ENCODE measurements at regions not wholly inside any gene's neighbourhood (a gene's known extent, or its start where the extent isn't known, plus 50 kb on each side); places are given as distances from the start of the nearest gene placed in this dataset.

DNA sequence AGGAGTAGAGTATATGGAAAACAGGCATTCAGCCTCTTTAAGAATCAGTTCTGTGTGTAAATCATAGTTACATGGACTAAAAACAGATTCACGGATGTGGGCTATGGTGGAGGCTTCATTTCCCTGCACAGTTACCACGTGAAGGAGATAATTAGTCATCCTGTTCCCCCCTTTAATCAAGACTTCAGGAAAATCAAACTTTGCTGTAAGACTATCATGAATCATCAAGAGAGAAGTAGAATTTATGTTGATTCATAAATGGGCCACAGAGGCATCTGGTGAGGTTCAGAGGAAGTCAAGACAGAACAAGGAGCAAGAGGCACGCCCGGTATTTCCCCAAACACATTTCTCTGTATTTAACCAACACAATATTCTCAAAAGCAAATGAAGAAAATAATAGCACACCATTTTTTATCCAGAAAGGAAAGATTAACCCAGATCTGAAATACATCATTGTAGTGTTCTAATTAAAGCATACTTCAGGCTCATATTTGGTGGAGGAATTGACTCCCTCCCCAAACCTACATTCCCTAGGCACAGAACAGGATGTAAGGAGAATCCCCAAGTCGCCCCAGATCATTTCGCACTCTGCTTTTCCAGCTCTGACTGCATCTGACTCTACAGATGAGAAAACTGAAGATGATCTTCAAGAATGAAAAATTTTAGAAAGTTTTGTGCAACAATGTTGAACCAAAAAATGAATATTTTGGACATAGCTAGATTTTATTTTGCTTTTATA lies 175.8 kb upstream of the GAS1 start:
- TF ChIP-seq POLR2A (IDR thresholded peaks at IDR 0.05): no peak
- TF ChIP-seq, protein P1, sequence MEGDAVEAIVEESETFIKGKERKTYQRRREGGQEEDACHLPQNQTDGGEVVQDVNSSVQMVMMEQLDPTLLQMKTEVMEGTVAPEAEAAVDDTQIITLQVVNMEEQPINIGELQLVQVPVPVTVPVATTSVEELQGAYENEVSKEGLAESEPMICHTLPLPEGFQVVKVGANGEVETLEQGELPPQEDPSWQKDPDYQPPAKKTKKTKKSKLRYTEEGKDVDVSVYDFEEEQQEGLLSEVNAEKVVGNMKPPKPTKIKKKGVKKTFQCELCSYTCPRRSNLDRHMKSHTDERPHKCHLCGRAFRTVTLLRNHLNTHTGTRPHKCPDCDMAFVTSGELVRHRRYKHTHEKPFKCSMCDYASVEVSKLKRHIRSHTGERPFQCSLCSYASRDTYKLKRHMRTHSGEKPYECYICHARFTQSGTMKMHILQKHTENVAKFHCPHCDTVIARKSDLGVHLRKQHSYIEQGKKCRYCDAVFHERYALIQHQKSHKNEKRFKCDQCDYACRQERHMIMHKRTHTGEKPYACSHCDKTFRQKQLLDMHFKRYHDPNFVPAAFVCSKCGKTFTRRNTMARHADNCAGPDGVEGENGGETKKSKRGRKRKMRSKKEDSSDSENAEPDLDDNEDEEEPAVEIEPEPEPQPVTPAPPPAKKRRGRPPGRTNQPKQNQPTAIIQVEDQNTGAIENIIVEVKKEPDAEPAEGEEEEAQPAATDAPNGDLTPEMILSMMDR (IDR thresholded peaks at IDR 0.05): no peak
